Epithelial cell of esophagus (primary cell): ENCODE measurements at regions not wholly inside any gene's neighbourhood (a gene's known extent, or its start where the extent isn't known, plus 50 kb on each side); places are given as distances from the start of the nearest gene placed in this dataset.

Experiments
- DNase-seq: peaks from one replicate; pipeline ENCODE4 v3.0.0; 2010; ENCODE audit warnings: low read depth
- H3K4me3 ChIP-seq: 2 replicates; pipeline ENCODE4 v1.5.1; 2011; ENCODE audit warnings: mild to moderate bottlenecking, low read length, control low read depth
- CTCF ChIP-seq: IDR thresholded peaks from 2 replicates; pipeline ENCODE4 v1.5.1; 2011; ENCODE audit warnings: low read depth, mild to moderate bottlenecking, low read length, control low read depth, inconsistent platforms; ENCODE audit not compliant: insufficient read depth; ENCODE audit errors: missing control alignments

- no peak for TF ChIP-seq CTCF
- peak; percentile 17 for DNase-seq
Observed at GRCh38 chr6:27176096-27176495, 71.4 kb upstream of the PRSS16 start.

GRCh38 chr6:27176523-27177484 lies 70.7 kb upstream of the PRSS16 start:
- H3K4me3 ChIP-seq, result peak overlapping the region; percentile 100
- no peak for TF ChIP-seq CTCF
- DNase-seq, result peak; percentile 55

More at GRCh38 chr6:27176096-27176495, 71.4 kb upstream of the PRSS16 start:
- H3K4me3 ChIP-seq, result no peak overlapping the region

GRCh38 chr6:27177485-27178406 lies 69.8 kb upstream of the PRSS16 start:
- peak; percentile 66 for TF ChIP-seq CTCF
- DNase-seq, result peak; percentile 92
- H3K4me3 ChIP-seq, result peak overlapping the region; percentile 100

GRCh38 chr6:27178407-27178730 lies 69.1 kb upstream of the PRSS16 start:
- no peak for DNase-seq
- no peak for TF ChIP-seq CTCF
- peak overlapping the region; percentile 100 for H3K4me3 ChIP-seq

- no peak for DNase-seq
- TF ChIP-seq CTCF, result no peak
- peak overlapping the region; percentile 100 for H3K4me3 ChIP-seq
Observed at GRCh38 chr6:27178860-27179259, 68.6 kb upstream of the PRSS16 start.

GRCh38 chr6:27183060-27183832 lies 64.3 kb upstream of the PRSS16 start:
- DNase-seq, result no peak
- H3K4me3 ChIP-seq, result no peak overlapping the region
- TF ChIP-seq CTCF, result no peak
